IPS-18c (cell line): ENCODE measurements at regions not wholly inside any gene's neighbourhood (a gene's known extent, or its start where the extent isn't known, plus 50 kb on each side); places are given as distances from the start of the nearest gene placed in this dataset.
"Not testable (repeated sequence)": the region's sequence is repeated elsewhere in the genome, so short reads cannot be mapped to it uniquely, and the experiment has no call there.

Experiments used
- H3K4me3 ChIP-seq: 2 replicates; pipeline ENCODE4 v1.7.0; 2013; ENCODE audit warnings: low read depth, mild to moderate bottlenecking, low read length, moderate library complexity; ENCODE audit not compliant: insufficient read depth
- H3K9me3 ChIP-seq: one replicate; pipeline ENCODE4 v1.6.1; 2013; ENCODE audit warnings: mild to moderate bottlenecking, low read length, moderate library complexity; ENCODE audit not compliant: control insufficient read depth, insufficient read depth

DNA sequence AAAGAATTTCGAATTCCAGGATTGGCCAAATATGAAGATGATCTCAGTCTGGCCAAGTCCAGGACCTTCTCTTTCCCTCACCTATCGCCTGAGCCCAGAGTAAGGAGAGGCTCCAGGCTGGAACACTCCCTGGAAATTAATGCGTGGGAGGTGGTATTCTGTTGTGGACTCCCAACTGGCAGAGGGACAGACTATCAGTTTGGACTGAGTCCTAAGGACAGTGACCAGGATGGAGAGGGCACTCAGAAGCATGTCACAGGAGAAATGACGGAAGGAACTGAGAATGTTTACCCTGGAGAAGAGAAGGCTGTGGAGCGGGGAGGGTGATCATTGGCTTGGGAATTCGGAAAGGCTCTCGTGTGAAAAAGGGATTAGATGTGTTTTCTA, 84.4 kb downstream of the RPL27A start:
- Histone ChIP-seq H3K9me3 (no peaks in the 10 kb centered on the region), H3K4me3 (no peak overlapping the region)

DNA sequence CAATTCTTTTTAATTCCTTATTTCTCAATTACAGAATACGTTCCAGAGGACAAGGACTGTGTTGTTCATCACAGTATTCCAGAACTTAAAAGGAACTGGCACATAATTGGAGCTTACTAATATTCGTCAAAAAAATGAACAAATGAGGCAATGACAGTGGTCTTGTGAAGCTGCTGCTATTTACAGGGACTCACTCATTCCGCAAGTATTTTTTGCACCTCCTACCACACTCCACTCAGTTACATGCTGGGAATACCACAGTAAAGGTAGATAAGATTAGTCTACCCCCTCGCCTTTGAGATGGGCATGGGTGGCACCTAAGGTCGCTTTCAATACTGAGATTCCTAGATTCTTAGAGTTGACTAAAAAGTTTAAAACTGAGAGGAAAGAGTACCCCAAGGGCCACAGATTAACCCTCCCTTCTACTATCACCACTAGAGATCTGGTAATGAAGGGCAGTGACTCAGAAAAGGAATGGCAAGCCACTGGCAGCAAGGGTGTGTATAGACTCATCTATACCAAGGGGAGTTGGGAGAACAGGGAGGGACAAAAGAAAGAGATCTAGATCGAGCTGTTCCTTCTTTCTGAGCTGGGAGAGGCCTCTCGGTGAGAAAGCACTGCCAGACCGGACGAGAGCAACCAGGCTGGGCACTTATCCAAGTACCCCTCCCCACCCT, 85.0 kb downstream of the RPL27A start:
- H3K4me3 ChIP-seq = no peak overlapping the region
- no peaks in the 10 kb centered on the region for H3K9me3 ChIP-seq

DNA sequence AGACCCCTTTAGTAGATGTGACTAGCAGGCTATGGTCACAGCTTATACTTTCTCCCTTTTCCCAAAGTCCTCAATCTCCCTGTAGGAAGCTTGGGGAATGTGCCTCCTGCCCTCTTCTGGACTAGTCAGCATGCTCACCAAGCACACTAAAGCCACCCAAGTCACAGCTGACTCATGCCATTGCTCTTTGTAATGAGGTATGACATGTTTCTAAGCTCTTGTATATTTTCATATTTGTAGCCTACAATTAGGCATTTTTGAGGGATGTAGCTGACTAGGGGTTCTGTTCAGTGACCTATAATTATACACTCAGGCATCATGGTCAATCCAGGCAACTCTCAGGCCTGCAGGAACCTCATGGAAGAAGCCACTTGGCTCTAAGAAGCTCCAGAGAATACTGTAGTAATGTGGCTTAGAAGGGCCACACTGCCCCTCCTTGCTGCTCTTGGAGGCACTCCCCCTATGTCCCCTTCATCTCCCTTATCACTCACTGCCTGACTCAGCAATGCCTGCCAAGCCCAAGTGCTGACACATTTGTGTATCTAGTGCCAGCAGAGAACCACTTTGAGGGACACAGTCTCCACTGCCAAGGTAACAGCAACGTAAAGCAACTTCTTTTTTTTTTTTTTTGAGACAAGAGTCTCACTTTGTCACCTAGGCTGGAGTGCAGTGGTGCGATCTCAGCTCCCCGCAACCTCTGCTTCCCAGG, 86.2 kb downstream of the RPL27A start:
- H3K9me3 ChIP-seq = no peaks in the 10 kb centered on the region

DNA sequence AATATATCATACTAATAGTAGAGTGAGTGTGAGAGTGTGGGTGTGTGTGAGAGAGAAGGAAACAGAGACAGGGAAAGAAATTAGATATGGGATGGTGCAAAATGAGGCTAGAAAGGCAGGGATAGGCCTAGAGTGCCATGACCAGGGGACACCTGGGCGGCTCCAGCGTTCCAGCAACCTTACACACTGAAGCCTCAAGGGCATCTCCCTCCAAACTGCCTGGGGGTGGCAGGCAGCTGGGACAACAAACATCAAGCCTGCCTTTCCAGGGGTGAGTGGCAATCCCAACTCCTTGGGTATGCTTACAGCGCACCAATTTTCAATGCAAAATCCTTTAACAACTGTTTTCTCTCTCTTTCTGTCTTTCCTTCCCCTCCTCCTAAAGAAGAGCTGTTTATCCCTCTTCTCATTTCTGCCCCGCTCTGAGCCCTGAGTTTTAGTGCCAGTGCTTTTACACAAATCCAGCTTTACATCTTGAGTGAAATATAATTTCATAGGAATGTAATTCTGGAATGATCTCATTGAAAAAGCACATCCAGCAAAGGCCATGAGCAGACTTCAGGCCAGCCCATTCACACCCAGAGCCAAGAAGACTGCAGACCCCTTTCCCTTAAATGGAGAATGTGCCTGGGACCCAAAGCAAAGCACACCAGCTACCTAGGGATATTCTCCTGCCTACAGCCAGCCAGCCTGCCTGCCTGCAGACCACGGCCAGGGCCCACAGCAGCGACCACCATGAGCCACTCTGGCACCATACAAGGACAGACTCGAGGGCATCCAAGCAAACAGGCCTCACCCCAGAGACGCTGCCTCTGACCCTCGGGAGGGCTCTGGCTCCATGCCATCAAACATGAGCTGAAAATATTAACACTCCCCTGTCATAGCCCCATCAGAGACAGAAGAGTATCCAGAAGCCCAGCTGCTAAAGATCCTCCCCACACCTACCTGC, 90.3 kb downstream of the RPL27A start:
- no peak overlapping the region for H3K4me3 ChIP-seq
- H3K9me3 ChIP-seq = no peaks in the 10 kb centered on the region

More for the DNA sequence above, 86.2 kb downstream of the RPL27A start:
- no peak overlapping the region for H3K4me3 ChIP-seq

DNA sequence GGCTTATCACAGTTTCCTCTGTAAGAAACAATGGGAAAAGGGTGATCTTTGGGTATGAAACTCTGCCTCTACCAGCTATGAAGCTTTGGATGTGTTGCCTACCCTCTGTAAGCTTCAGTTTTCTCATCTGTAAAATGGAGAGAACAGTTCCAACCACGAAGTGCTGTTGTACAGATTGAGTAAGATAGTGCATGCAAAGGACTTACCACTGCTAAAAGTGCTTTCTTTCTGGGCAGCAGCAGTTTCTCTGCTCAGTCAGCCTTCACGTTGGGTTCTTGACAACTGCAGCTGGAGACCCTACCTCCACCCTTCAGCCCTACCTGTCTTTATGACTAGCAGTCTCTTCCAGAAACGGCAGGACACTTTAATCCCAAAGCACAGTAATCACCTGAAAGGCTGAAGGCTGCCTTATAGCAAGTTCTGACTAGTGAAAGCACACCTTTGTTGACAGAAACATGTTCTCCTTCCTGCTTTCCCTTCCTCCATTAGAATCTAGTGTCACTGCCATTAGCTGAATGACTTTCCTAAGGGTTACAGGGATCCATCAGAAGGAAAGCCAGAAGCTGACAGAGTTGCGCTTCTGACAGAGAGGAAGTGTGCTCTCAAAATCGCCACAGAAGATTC, 91.4 kb downstream of the RPL27A start:
- H3K4me3 ChIP-seq = no peak overlapping the region
- H3K9me3 ChIP-seq = no peaks in the 10 kb centered on the region

DNA sequence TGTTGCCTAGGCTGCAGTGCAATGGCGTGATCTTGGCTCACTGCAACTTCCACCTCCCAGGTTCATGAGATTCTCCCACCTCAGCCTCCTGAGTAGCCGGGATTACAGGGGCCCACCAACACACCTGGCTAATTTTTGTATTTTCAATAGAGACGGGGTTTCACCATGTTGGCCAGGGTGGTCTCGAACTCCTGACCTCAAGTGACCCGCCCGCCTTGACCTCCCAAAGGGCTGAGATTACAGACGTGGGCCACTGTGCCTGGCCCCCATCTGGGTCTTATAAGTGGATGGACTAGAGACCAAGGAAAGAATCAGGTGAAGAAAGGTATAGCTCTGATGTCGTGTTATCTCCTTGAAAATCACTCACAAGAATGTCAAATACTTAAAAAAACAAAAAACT, 92.3 kb downstream of the RPL27A start:
- H3K9me3 ChIP-seq, H3K4me3 ChIP-seq: not testable (repeated sequence)

DNA sequence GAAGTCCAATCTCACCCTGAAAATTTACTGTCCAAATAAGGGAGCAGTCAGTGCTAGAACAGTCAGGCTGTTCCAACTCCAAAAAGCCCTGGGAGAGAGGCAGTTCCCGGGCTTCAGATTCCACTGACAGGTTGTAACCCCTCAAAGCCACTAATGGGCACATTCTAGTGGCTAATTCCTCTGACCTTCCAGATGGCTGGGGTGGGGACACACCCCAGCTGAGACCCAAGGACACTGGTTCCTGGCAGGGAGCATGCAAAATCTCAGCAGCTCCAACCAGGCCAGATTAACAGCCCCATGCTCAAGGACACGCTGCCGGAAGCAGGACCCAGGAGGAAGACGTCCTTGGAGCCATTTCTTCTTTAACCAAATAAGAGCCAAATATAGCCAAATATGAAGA, 92.7 kb downstream of the RPL27A start:
- Histone ChIP-seq H3K4me3 (no peak overlapping the region), H3K9me3 (no peaks in the 10 kb centered on the region)

DNA sequence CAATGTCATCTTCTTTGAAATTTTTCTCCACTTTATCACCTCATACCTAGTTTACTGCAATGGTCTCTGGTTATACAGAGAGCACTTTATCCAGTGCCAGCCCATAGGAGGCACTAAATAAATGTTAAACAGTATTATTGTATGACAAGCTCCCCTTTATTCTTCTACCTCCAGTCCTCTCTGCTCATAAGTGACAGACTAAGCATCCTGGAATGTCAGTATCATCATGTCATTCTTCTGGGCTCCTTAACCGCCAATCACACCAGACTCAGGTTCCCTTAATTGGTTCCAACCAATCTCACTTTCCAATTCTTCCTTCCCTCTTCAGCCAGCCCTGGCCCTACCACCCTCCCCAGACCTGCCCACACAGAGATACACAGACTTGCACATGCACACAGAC, 93.1 kb downstream of the RPL27A start:
- Histone ChIP-seq H3K9me3 (no peaks in the 10 kb centered on the region), H3K4me3 (no peak overlapping the region)

DNA sequence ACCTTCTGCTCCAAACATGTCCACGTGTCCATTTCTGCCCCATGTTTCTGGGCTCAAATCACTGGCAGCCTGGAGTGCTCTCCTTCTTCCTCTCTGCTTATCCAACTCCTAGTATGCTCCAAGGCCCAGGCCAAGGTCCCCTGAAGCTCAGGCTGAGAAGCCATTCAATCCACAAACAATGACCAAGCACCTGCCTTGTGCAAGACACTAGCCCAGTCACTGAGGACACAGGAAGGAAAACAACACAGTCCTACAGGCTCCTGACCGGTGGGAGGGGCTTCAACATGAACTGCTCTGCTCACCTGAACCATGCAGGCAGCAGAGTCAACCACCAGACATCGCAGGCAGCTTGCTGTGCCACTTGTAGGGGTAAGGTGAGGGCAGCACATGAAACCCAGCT, 93.6 kb downstream of the RPL27A start:
- Histone ChIP-seq H3K9me3 (no peaks in the 10 kb centered on the region), H3K4me3 (no peak overlapping the region)

DNA sequence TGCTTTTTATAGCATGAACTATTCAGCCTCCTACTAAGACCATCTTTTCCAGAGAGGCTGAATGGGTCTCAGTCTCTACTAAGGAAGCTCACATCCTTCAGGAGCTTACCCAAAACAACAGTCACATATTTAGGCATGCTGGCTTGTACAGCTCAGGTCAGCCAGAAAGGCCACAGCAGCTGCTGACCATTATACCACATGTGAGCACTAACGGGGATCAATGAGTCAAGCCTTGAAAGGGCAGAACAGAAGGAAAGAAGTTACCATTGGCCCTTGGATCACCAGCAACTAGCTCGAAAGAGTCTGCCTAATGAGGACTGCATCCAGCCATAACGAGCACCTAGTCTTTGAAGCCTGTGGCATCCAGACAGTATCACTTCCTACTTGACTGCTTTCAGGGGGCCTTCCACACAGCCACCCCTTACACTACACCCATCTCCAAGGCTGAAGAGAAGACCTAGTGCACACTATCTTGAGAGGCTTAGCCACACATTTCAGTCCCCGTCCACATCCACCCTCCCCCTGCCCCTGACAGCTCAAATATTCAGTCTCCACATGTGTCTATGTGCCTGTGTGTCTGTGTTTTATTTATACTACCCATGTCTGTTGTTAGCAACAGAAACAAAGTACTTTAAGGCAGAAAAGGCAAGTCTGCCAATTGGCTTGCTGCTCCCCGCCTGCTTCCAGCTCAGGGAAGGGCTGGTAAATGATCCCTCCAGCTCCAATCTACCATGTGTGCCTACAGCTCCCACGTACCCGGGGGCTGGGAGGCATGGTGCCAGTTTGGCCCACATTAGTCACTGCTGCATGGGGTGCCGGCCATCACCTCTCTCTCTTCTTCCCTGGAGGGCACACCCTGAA, 95.5 kb downstream of the RPL27A start:
- no peaks in the 10 kb centered on the region for H3K9me3 ChIP-seq
- no peak overlapping the region for H3K4me3 ChIP-seq

DNA sequence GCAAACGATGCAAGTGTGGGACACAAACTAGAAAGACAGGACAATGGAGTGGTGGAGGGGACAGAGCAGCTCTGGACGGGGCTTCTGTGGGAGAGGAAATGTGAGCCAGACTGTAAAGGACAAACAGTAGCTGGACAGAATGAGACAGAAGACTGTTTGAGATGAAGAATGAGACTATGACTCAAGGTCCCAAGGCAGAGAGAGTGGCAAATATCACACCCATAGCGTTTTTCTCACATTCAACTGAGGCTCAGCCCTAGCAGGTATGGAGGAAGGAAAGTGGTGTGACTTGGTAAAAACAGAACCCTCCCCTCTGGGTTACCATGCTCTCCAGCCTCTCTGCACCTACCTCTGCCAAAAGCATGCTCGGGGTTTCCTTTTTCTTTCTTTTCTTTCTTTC, 96.5 kb downstream of the RPL27A start:
- Histone ChIP-seq H3K4me3 (no peak overlapping the region), H3K9me3 (no peaks in the 10 kb centered on the region)

DNA sequence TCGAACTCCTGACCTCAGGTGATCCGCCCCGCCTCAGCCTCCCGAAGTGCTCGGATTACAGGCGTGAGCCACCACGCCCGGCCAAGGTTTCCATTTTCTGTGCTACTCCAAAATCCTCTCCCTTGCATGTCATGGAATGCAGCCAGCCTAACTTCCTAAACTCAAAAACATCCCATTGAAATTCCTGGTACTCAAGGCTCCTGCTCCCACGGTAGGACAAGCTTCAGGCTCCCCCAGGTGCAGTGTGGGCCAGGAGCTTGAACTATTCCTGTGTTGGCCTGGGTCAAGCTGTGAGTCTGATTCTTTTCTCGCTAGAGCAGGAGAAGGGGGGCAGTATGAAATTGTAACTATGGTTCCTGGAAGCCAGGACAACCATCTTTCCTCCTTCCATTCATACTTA, 97.1 kb downstream of the RPL27A start:
- no peak overlapping the region for H3K4me3 ChIP-seq
- no peaks in the 10 kb centered on the region for H3K9me3 ChIP-seq

DNA sequence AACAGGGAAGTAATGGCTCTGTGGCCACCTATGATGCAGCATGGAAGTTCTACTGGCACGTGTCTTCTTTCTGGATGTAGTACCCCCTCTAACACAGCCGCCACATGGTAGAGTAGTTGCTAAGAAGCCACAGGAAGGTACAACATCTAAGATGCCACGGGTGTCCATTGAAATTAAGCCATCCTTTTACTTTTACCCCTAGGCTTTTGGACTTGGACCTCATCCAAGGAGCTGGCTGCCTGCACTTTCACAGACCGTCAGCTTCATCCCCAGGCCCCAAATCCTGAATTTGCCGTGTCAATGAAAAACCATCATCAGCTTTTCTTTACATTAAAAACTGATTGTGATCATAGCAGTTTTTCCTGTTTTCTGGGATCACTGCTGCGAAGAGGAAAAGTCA, 102.4 kb downstream of the RPL27A start:
- H3K9me3 ChIP-seq = no peaks in the 10 kb centered on the region
- H3K4me3 ChIP-seq = no peak overlapping the region

DNA sequence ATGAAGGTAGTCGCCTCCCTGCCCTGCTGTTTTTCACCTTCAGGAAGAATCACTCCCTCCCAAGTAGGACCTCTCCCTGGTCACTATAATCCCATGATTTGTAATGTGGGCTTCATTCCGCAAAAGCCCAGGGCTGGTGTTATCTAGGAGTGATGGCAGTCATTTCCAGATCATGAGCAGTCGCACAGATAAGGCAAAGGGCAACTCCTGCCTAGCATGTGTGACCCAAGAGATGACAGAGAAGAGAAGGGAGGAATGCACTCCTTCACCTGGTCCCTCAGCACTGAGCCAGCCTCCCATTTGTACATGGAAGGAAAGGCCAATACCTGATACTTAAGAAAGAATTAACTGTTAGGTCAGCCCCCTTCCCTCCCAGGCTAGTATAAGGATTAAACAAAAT, 102.9 kb downstream of the RPL27A start:
- H3K4me3 ChIP-seq = no peak overlapping the region

DNA sequence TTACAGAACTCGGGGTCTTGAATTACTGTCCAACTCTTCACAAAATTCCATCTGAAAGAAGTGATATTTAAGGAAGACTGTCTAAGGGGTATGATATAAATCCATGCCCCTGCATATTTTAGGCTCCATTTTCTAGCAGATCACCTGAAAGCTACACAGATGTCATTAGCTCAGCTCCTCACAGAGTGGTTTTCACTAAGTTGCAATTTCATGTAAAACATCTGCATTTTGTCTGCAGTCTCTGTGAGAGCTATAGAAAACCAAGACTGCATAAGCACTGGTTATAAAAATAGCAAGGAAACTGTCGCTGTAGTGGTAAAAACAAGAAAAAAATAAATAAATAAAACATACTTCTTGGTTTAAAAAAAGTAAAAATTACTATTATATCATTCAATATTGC, 103.4 kb downstream of the RPL27A start:
- H3K9me3 ChIP-seq = no peaks in the 10 kb centered on the region
- no peak overlapping the region for H3K4me3 ChIP-seq

More for the DNA sequence above, 102.9 kb downstream of the RPL27A start:
- no peaks in the 10 kb centered on the region for H3K9me3 ChIP-seq

DNA sequence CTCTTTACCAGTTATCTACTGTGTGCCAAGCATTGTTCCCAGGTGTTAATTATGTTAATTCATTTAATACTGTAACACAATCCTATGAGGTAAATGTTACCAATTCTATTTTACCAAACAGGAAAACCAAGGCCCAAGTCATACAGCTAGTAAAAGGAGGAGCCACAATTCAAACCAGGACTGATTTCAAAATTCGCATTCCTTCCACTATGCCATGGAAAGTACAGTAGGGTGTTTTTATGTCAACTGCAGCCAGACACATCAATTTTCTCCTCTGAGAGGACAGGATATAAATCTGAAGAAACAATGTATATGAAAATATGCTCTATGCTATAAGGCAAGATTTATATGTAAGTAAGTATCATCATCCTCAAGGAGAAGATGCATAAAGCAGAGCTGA, 104.3 kb downstream of the RPL27A start:
- Histone ChIP-seq H3K4me3 (no peak overlapping the region), H3K9me3 (no peaks in the 10 kb centered on the region)

DNA sequence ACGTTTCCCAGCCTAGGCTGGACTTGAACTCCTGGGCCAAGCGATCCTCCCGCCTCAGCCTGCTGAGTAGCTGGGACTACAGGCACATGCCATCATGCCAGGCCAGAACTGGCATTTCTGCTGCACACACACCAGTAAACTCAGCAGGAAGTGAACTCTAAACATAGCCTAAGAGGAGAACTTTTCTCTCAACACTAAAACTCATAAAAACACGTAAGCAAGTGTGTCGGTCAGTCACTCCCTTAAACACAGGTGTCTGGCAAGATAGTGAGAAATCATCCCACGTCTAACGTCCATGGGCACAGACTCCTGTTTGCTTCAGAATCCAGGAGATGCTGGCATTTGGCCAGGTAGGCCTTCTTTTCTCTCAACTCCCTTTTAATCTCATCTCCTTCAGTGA, 104.8 kb downstream of the RPL27A start:
- no peaks in the 10 kb centered on the region for H3K9me3 ChIP-seq
- no peak overlapping the region for H3K4me3 ChIP-seq
